ENCODE measurements at regions not wholly inside any gene's neighbourhood (a gene's known extent, or its start where the extent isn't known, plus 50 kb on each side); places are given as distances from the start of the nearest gene placed in this dataset.

- Histone ChIP-seq H3K36me3 (ENCODE audit: control insufficient read depth in 2 of 2, insufficient read depth in 2 of 2, low read length in 1 of 2) (no peaks in the 10 kb centered on the region), H3K9me3 (ENCODE audit: control insufficient read depth in 2 of 2, insufficient read depth in 1 of 2, low read length in 1 of 2) (no peaks in the 10 kb centered on the region), H3K27ac (ENCODE audit: low read depth in 1 of 2, low read length in 1 of 2) (no peak overlapping the region), H3K27me3 (ENCODE audit: control insufficient read depth in 2 of 2, insufficient read depth in 1 of 2, low read length in 1 of 2) (no peaks in the 10 kb centered on the region), H3K4me1 (ENCODE audit: control insufficient read depth in 2 of 2, insufficient read depth in 2 of 2, low read length in 2 of 2) (no peaks in the 10 kb centered on the region), H3K4me3 (ENCODE audit: low read length in 2 of 2) (no peak overlapping the region)
- no peak for DNase-seq (ENCODE audit: low read depth in 6 of 9, low spot score in 9 of 9)
- 42% methylated on average over 6 of the region's 6 CpGs for WGBS
Measured at GRCh38 chr17:5683241-5683640, 98.9 kb upstream of the NLRP1 start.

- Histone ChIP-seq H3K27ac (ENCODE audit: low read depth in 1 of 2, low read length in 1 of 2) (no peak overlapping the region), H3K4me3 (ENCODE audit: low read length in 2 of 2) (no peak overlapping the region), H3K9me3 (ENCODE audit: control insufficient read depth in 2 of 2, insufficient read depth in 1 of 2, low read length in 1 of 2) (no peaks in the 10 kb centered on the region), H3K36me3 (ENCODE audit: control insufficient read depth in 2 of 2, insufficient read depth in 2 of 2, low read length in 1 of 2) (no peaks in the 10 kb centered on the region), H3K4me1 (ENCODE audit: control insufficient read depth in 2 of 2, insufficient read depth in 2 of 2, low read length in 2 of 2) (no peaks in the 10 kb centered on the region), H3K27me3 (ENCODE audit: control insufficient read depth in 2 of 2, insufficient read depth in 1 of 2, low read length in 1 of 2) (no peaks in the 10 kb centered on the region)
- 84% methylated on average over 4 of the region's 4 CpGs for WGBS
- DNase-seq (ENCODE audit: low read depth in 6 of 9, low spot score in 9 of 9), result no peak
Measured at GRCh38 chr17:5686074-5686635, 101.8 kb upstream of the NLRP1 start.

GRCh38 chr17:5687646-5688045 is 103.3 kb upstream of the NLRP1 start:
- Histone ChIP-seq H3K4me1 (ENCODE audit: control insufficient read depth in 2 of 2, insufficient read depth in 2 of 2, low read length in 2 of 2) (no peaks in the 10 kb centered on the region), H3K27me3 (ENCODE audit: control insufficient read depth in 2 of 2, insufficient read depth in 1 of 2, low read length in 1 of 2) (no peaks in the 10 kb centered on the region), H3K4me3 (ENCODE audit: low read length in 2 of 2) (no peak overlapping the region), H3K9me3 (ENCODE audit: control insufficient read depth in 2 of 2, insufficient read depth in 1 of 2, low read length in 1 of 2) (no peaks in the 10 kb centered on the region), H3K36me3 (ENCODE audit: control insufficient read depth in 2 of 2, insufficient read depth in 2 of 2, low read length in 1 of 2) (no peaks in the 10 kb centered on the region), H3K27ac (ENCODE audit: low read depth in 1 of 2, low read length in 1 of 2) (no peak overlapping the region)
- no peak for DNase-seq (ENCODE audit: low read depth in 6 of 9, low spot score in 9 of 9)
- WGBS, result 92% methylated on average over 8 of the region's 8 CpGs

DNA sequence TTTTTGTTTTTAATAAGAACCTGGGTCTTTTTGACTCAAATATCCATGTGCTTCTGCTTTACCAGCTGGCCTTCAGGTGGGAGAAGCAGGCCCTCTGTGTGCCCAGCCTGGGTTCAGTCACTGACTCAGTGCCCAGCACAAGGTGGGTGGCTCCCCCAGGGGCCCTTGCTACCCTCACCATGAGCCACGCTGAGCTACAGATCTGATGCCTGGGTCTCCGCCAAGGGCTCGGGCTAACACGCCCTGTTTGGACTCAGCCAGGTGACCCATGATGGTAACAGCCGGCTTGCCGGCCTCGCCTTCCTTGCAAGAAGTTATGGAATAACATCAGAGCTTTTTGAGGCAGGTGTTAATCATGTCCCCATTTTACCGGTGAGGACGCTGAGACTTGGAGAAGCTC is 109.5 kb upstream of the NLRP1 start:
- 90% methylated on average over 9 of the region's 9 CpGs for WGBS
- no peaks in the 10 kb centered on the region for H3K4me1 ChIP-seq (ENCODE audit: control insufficient read depth in 2 of 2, insufficient read depth in 2 of 2, low read length in 2 of 2)
- no peak overlapping the region for H3K4me3 ChIP-seq (ENCODE audit: low read length in 2 of 2)
- H3K27me3 ChIP-seq (ENCODE audit: control insufficient read depth in 2 of 2, insufficient read depth in 1 of 2, low read length in 1 of 2), result no peaks in the 10 kb centered on the region
- H3K9me3 ChIP-seq (ENCODE audit: control insufficient read depth in 2 of 2, insufficient read depth in 1 of 2, low read length in 1 of 2), result no peaks in the 10 kb centered on the region
- DNase-seq (ENCODE audit: low read depth in 6 of 9, low spot score in 9 of 9), result no peak
- no peaks in the 10 kb centered on the region for H3K36me3 ChIP-seq (ENCODE audit: control insufficient read depth in 2 of 2, insufficient read depth in 2 of 2, low read length in 1 of 2)
- H3K27ac ChIP-seq (ENCODE audit: low read depth in 1 of 2, low read length in 1 of 2), result no peak overlapping the region

DNA sequence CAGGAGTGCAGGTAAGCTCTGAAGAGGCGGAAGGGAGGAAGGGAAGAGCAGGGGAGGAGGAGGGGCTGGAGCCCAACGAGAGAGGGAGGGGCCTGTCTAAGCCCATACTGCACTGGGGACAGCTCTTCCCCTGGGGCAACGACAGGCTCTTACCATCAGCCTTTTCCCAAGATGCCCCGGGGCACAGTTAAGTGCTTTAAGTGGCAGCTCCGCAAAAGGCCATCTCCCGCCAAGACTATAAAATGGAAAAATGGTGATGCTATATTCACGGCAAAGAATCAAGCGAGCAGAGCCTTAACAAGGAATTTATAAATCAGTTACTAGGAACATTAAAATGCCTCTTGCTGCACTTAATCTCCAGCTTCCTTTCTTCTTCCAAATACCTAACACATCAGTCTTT is 110.2 kb upstream of the NLRP1 start:
- no peaks in the 10 kb centered on the region for H3K27me3 ChIP-seq (ENCODE audit: control insufficient read depth in 2 of 2, insufficient read depth in 1 of 2, low read length in 1 of 2)
- no peaks in the 10 kb centered on the region for H3K4me1 ChIP-seq (ENCODE audit: control insufficient read depth in 2 of 2, insufficient read depth in 2 of 2, low read length in 2 of 2)
- no peaks in the 10 kb centered on the region for H3K36me3 ChIP-seq (ENCODE audit: control insufficient read depth in 2 of 2, insufficient read depth in 2 of 2, low read length in 1 of 2)
- H3K9me3 ChIP-seq (ENCODE audit: control insufficient read depth in 2 of 2, insufficient read depth in 1 of 2, low read length in 1 of 2), result no peaks in the 10 kb centered on the region
- H3K4me3 ChIP-seq (ENCODE audit: low read length in 2 of 2), result no peak overlapping the region
- H3K27ac ChIP-seq (ENCODE audit: low read depth in 1 of 2, low read length in 1 of 2), result no peak overlapping the region
- 63% methylated on average over 8 of the region's 8 CpGs for WGBS
- no peak for DNase-seq (ENCODE audit: low read depth in 6 of 9, low spot score in 9 of 9)

DNA sequence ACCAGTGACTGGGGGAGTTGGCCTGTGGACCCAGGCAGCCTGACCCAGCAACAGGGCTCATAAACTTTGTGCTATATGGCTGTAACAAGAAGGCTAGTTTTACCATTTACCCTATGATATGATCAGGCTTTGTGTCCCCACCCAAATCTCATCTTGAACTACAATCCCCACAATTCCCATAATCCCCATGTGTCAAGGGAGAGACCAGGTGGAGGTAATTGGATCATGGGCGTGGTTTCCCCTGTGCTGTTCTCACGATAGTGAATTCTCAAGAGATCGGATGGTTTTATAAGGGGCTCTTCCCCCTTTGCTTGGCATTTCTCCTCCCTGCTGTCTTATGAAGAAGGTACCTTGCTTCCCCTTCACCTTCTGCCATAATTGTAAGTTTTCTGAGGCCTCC is 111.2 kb upstream of the NLRP1 start:
- Histone ChIP-seq H3K9me3 (ENCODE audit: control insufficient read depth in 2 of 2, insufficient read depth in 1 of 2, low read length in 1 of 2) (no peaks in the 10 kb centered on the region), H3K27me3 (ENCODE audit: control insufficient read depth in 2 of 2, insufficient read depth in 1 of 2, low read length in 1 of 2) (no peaks in the 10 kb centered on the region), H3K27ac (ENCODE audit: low read depth in 1 of 2, low read length in 1 of 2) (no peak overlapping the region), H3K4me1 (ENCODE audit: control insufficient read depth in 2 of 2, insufficient read depth in 2 of 2, low read length in 2 of 2) (no peaks in the 10 kb centered on the region), H3K4me3 (ENCODE audit: low read length in 2 of 2) (no peak overlapping the region), H3K36me3 (ENCODE audit: control insufficient read depth in 2 of 2, insufficient read depth in 2 of 2, low read length in 1 of 2) (no peaks in the 10 kb centered on the region)
- no peak for DNase-seq (ENCODE audit: low read depth in 6 of 9, low spot score in 9 of 9)
- 69% methylated on average over 3 of the region's 3 CpGs for WGBS

GRCh38 chr17:5698959-5699358 is 114.7 kb upstream of the NLRP1 start:
- no peak overlapping the region for H3K27ac ChIP-seq (ENCODE audit: low read depth in 1 of 2, low read length in 1 of 2)
- no peak overlapping the region for H3K4me3 ChIP-seq (ENCODE audit: low read length in 2 of 2)
- no peaks in the 10 kb centered on the region for H3K4me1 ChIP-seq (ENCODE audit: control insufficient read depth in 2 of 2, insufficient read depth in 2 of 2, low read length in 2 of 2)
- H3K9me3 ChIP-seq (ENCODE audit: control insufficient read depth in 2 of 2, insufficient read depth in 1 of 2, low read length in 1 of 2), result no peaks in the 10 kb centered on the region
- H3K27me3 ChIP-seq (ENCODE audit: control insufficient read depth in 2 of 2, insufficient read depth in 1 of 2, low read length in 1 of 2), result no peaks in the 10 kb centered on the region
- DNase-seq (ENCODE audit: low read depth in 6 of 9, low spot score in 9 of 9), result no peak
- no peaks in the 10 kb centered on the region for H3K36me3 ChIP-seq (ENCODE audit: control insufficient read depth in 2 of 2, insufficient read depth in 2 of 2, low read length in 1 of 2)

DNA sequence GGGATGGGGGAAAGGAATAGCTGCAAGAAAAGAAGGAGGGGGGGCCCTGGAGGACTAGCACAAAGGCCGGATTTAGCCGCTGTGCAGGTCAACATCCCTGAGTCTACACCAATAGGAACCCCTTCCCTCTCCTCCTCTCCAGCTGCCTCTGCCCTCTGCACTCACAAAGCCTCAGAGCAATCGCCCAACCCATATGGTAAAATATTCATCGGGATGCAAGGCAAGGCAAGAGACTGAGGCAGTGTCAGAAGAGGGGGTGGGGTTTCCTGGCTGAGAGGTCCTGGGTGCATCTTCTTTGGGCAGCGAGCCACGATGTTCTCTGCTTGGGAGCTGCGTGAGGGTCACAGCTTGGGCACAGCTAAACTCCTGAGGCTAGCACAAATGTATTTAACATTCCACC is 115.5 kb upstream of the NLRP1 start:
- Histone ChIP-seq H3K36me3 (ENCODE audit: control insufficient read depth in 2 of 2, insufficient read depth in 2 of 2, low read length in 1 of 2) (no peaks in the 10 kb centered on the region), H3K27ac (ENCODE audit: low read depth in 1 of 2, low read length in 1 of 2) (no peak overlapping the region), H3K27me3 (ENCODE audit: control insufficient read depth in 2 of 2, insufficient read depth in 1 of 2, low read length in 1 of 2) (no peaks in the 10 kb centered on the region), H3K9me3 (ENCODE audit: control insufficient read depth in 2 of 2, insufficient read depth in 1 of 2, low read length in 1 of 2) (no peaks in the 10 kb centered on the region), H3K4me3 (ENCODE audit: low read length in 2 of 2) (no peak overlapping the region), H3K4me1 (ENCODE audit: control insufficient read depth in 2 of 2, insufficient read depth in 2 of 2, low read length in 2 of 2) (no peaks in the 10 kb centered on the region)
- 31% methylated on average over 7 of the region's 7 CpGs for WGBS
- DNase-seq (ENCODE audit: low read depth in 6 of 9, low spot score in 9 of 9), result no peak

DNA sequence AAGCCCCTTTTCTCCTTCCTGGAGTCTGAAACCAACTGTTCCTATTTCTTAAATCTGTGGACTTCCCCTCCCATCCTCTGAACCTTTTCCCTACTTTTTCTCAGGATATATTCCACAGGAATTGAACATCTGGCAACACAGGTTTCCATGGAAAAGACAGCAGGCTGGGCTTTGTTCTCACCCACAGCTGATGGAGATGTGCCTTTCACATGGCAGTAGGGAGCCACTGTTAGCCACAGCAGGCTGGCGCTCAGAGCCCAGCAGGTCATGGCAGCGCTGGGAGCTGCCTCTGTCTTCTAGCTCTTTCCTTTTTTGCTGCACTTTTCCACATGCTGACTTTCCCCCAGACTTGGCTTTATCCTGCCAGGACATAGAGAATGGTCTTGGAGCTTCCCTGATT is 116.4 kb upstream of the NLRP1 start:
- H3K27me3 ChIP-seq (ENCODE audit: control insufficient read depth in 2 of 2, insufficient read depth in 1 of 2, low read length in 1 of 2), result no peaks in the 10 kb centered on the region
- WGBS, result 63% methylated on average over 2 of the region's 2 CpGs

DNA sequence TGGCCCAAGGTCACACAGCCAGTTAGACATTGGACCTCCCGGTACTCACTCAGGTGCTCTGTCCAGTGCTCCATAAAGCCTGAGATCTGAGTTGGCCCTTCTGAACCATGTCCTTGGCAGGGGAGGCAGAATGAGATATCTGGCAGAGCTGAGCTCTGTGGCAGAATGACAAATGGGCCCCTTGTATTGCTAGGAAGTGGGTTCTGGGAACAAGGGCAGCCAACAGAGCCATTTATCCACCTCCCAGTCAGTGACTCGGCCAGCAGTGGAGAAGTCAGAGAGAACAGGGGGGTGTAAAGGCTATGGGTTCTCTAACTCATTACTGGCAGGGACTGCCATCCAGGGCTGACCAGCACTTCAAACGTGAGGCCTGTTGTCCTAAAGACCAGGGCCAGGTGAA is 117.1 kb upstream of the NLRP1 start:
- Histone ChIP-seq H3K36me3 (ENCODE audit: control insufficient read depth in 2 of 2, insufficient read depth in 2 of 2, low read length in 1 of 2) (no peaks in the 10 kb centered on the region), H3K4me1 (ENCODE audit: control insufficient read depth in 2 of 2, insufficient read depth in 2 of 2, low read length in 2 of 2) (no peaks in the 10 kb centered on the region), H3K9me3 (ENCODE audit: control insufficient read depth in 2 of 2, insufficient read depth in 1 of 2, low read length in 1 of 2) (no peaks in the 10 kb centered on the region), H3K4me3 (ENCODE audit: low read length in 2 of 2) (no peak overlapping the region), H3K27ac (ENCODE audit: low read depth in 1 of 2, low read length in 1 of 2) (no peak overlapping the region), H3K27me3 (ENCODE audit: control insufficient read depth in 2 of 2, insufficient read depth in 1 of 2, low read length in 1 of 2) (no peaks in the 10 kb centered on the region)
- DNase-seq (ENCODE audit: low read depth in 6 of 9, low spot score in 9 of 9), result no peak
- 50% methylated on average over 3 of the region's 3 CpGs for WGBS

More for the DNA sequence above, 116.4 kb upstream of the NLRP1 start:
- Histone ChIP-seq H3K4me1 (ENCODE audit: control insufficient read depth in 2 of 2, insufficient read depth in 2 of 2, low read length in 2 of 2) (no peaks in the 10 kb centered on the region), H3K36me3 (ENCODE audit: control insufficient read depth in 2 of 2, insufficient read depth in 2 of 2, low read length in 1 of 2) (no peaks in the 10 kb centered on the region), H3K27ac (ENCODE audit: low read depth in 1 of 2, low read length in 1 of 2) (no peak overlapping the region), H3K4me3 (ENCODE audit: low read length in 2 of 2) (no peak overlapping the region), H3K9me3 (ENCODE audit: control insufficient read depth in 2 of 2, insufficient read depth in 1 of 2, low read length in 1 of 2) (no peaks in the 10 kb centered on the region)
- DNase-seq (ENCODE audit: low read depth in 6 of 9, low spot score in 9 of 9), result no peak
